WI38 (cell line): ENCODE measurements at regions not wholly inside any gene's neighbourhood (a gene's known extent, or its start where the extent isn't known, plus 50 kb on each side); places are given as distances from the start of the nearest gene placed in this dataset.

ENCODE experiments used
- H3K4me3 ChIP-seq: 2 replicates; pipeline ENCODE4 v1.5.1; 2011; ENCODE audit warnings: low read depth, mild to moderate bottlenecking, control low read depth, low read length
- CTCF ChIP-seq: IDR thresholded peaks from 2 replicates; pipeline ENCODE4 v1.5.1; 2012; ENCODE audit warnings: low read depth, mild to moderate bottlenecking, control low read depth, low read length

GRCh38 chr6:91449539-91449938, 862.7 kb upstream of the MAP3K7 start:
- no peak for TF ChIP-seq CTCF

GRCh38 chr6:91447530-91448254, 860.8 kb upstream of the MAP3K7 start:
- TF ChIP-seq CTCF = no peak
- no peak overlapping the region for H3K4me3 ChIP-seq

More at GRCh38 chr6:91449539-91449938, 862.7 kb upstream of the MAP3K7 start:
- no peak overlapping the region; the same call in 1 of the 2 replicates for H3K4me3 ChIP-seq

- no peak for TF ChIP-seq CTCF
- no peak overlapping the region for H3K4me3 ChIP-seq
Observed at GRCh38 chr6:91447081-91447480, 860.2 kb upstream of the MAP3K7 start.

GRCh38 chr6:91443405-91443804, 856.5 kb upstream of the MAP3K7 start:
- TF ChIP-seq CTCF = no peak
- no peak overlapping the region for H3K4me3 ChIP-seq

- no peak for TF ChIP-seq CTCF
- H3K4me3 ChIP-seq = no peak overlapping the region
Observed at GRCh38 chr6:91442342-91442741, 855.5 kb upstream of the MAP3K7 start.

GRCh38 chr6:91438570-91438969, 851.7 kb upstream of the MAP3K7 start:
- TF ChIP-seq CTCF = no peak
- no peak overlapping the region for H3K4me3 ChIP-seq

- TF ChIP-seq CTCF = no peak
- no peak overlapping the region for H3K4me3 ChIP-seq
Observed at GRCh38 chr6:91437315-91437729, 850.5 kb upstream of the MAP3K7 start.
